WTC11 (cell line): ENCODE measurements at regions not wholly inside any gene's neighbourhood (a gene's known extent, or its start where the extent isn't known, plus 50 kb on each side); places are given as distances from the start of the nearest gene placed in this dataset.

Experiments used
- ATAC-seq: fragments of 200-7000 bp; cut with Tn5 transposase; 2 replicates; pipeline ENCODE4 v1.10.0; 2021; ENCODE audit warnings: mild to moderate bottlenecking, moderate library complexity
- CTCF ChIA-PET: fragments of 300-600 bp; sonication (Branson Sonifier 250); formaldehyde crosslinking; loops from one replicate; lab custom pipeline; 2021; ENCODE audit warnings: antibody characterized with exemption; lab: Charles Lee
- POLR2A ChIA-PET: fragments of 350-600 bp; sonication (Branson Sonifier 250); formaldehyde crosslinking; loops from one replicate; lab custom pipeline; 2021; ENCODE audit warnings: antibody characterized with exemption; lab: Charles Lee
- DNase-seq: peaks from one replicate; pipeline ENCODE4 v3.0.0; 2021; ENCODE audit warnings: low spot score
- H3K27ac Mint-ChIP-seq: 2 replicates; pipeline ENCODE4 v1.8.0; 2021; ENCODE audit warnings: mixed read lengths
- H3K27me3 Mint-ChIP-seq: 2 replicates; pipeline ENCODE4 v1.8.0; 2021; ENCODE audit warnings: low read depth, mild to moderate bottlenecking, moderate library complexity, mixed read lengths
- H3K36me3 Mint-ChIP-seq: 2 replicates; pipeline ENCODE4 v1.8.0; 2021; ENCODE audit warnings: mixed read lengths
- H3K4me1 Mint-ChIP-seq: 2 replicates; pipeline ENCODE4 v1.8.0; 2022; ENCODE audit warnings: mixed read lengths
- H3K4me3 Mint-ChIP-seq: 2 replicates; pipeline ENCODE4 v1.8.0; 2021; ENCODE audit warnings: mild to moderate bottlenecking, moderate library complexity, mixed read lengths
- H3K9me3 Mint-ChIP-seq: 2 replicates; pipeline ENCODE4 v1.8.0; 2021; ENCODE audit warnings: mixed read lengths
- E2F1 ChIP-seq: sonication (generic); formaldehyde crosslinking; IDR thresholded peaks from 2 replicates; pipeline ENCODE4 v1.8.0; 2022; ENCODE audit warnings: mild to moderate bottlenecking, missing genetic modification reagents
- FOXP1 ChIP-seq: sonication (generic); formaldehyde crosslinking; IDR thresholded peaks from 2 replicates; pipeline ENCODE4 v1.8.0; 2022; ENCODE audit warnings: missing genetic modification reagents, mild to moderate bottlenecking, moderate library complexity, borderline replicate concordance
- GABPB1 ChIP-seq: sonication (generic); formaldehyde crosslinking; IDR thresholded peaks from 2 replicates; pipeline ENCODE4 v1.8.1; 2023; ENCODE audit warnings: mild to moderate bottlenecking, missing genetic modification reagents
- IRF2 ChIP-seq: sonication (generic); formaldehyde crosslinking; IDR thresholded peaks from 2 replicates; pipeline ENCODE4 v1.8.0; 2022; ENCODE audit warnings: low read depth, missing genetic modification reagents, borderline replicate concordance
- MLX ChIP-seq: sonication (generic); formaldehyde crosslinking; IDR thresholded peaks from 2 replicates; pipeline ENCODE4 v1.8.1; 2023; ENCODE audit warnings: mild to moderate bottlenecking, missing genetic modification reagents, moderate library complexity
- MXD4 ChIP-seq: fragments of 250-450 bp; sonication (Bioruptor Pico); IDR thresholded peaks from 2 replicates; pipeline ENCODE4 v1.8.0; 2021; ENCODE audit warnings: mild to moderate bottlenecking, moderate library complexity, borderline replicate concordance
- NFE2L1 ChIP-seq: sonication (generic); formaldehyde crosslinking; IDR thresholded peaks from 2 replicates; pipeline ENCODE4 v1.8.1; 2023; ENCODE audit warnings: missing genetic modification reagents
- PRRX2 ChIP-seq: fragments of 250-450 bp; sonication (Bioruptor Pico); IDR thresholded peaks from 2 replicates; pipeline ENCODE4 v1.8.0; 2021; ENCODE audit warnings: mild to moderate bottlenecking
- TEAD1 ChIP-seq: sonication (generic); formaldehyde crosslinking; IDR thresholded peaks from 2 replicates; pipeline ENCODE4 v1.8.0; 2022; ENCODE audit warnings: mild to moderate bottlenecking, missing genetic modification reagents
- TEAD4 ChIP-seq: sonication (generic); formaldehyde crosslinking; IDR thresholded peaks from 2 replicates; pipeline ENCODE4 v1.8.0; 2022; ENCODE audit warnings: mild to moderate bottlenecking, missing genetic modification reagents
- USF2 ChIP-seq: sonication (generic); formaldehyde crosslinking; IDR thresholded peaks from 2 replicates; pipeline ENCODE4 v1.8.1; 2023; ENCODE audit warnings: mild to moderate bottlenecking, missing genetic modification reagents, moderate library complexity
- ZNF121 ChIP-seq: sonication (generic); formaldehyde crosslinking; IDR thresholded peaks from 2 replicates; pipeline ENCODE4 v1.8.0; 2023; ENCODE audit warnings: missing genetic modification reagents
- ZNF425 ChIP-seq: fragments of 250-450 bp; sonication (Bioruptor Pico); conservative IDR thresholded peaks from 2 replicates; pipeline ENCODE4 v1.9.0; 2021; ENCODE audit warnings: mild to moderate bottlenecking
- TF ChIP-seq, protein P1 (sequence below): fragments of 250-450 bp; sonication (Bioruptor Pico); IDR thresholded peaks from 2 replicates; pipeline ENCODE4 v1.9.0; 2021; ENCODE audit warnings: mild to moderate bottlenecking
- TF ChIP-seq, protein P2 (sequence below): fragments of 250-450 bp; sonication (Bioruptor Pico); IDR thresholded peaks from 2 replicates; pipeline ENCODE4 v1.9.0; 2021; ENCODE audit warnings: mild to moderate bottlenecking
- TF ChIP-seq, protein P3 (sequence below): sonication (generic); formaldehyde crosslinking; IDR thresholded peaks from 2 replicates; pipeline ENCODE4 v1.8.0; 2022; ENCODE audit warnings: mild to moderate bottlenecking, missing genetic modification reagents
- TF ChIP-seq, protein P4 (sequence below): sonication (generic); formaldehyde crosslinking; IDR thresholded peaks from 2 replicates; pipeline ENCODE4 v1.8.1; 2023; ENCODE audit warnings: mild to moderate bottlenecking, missing genetic modification reagents

DNA sequence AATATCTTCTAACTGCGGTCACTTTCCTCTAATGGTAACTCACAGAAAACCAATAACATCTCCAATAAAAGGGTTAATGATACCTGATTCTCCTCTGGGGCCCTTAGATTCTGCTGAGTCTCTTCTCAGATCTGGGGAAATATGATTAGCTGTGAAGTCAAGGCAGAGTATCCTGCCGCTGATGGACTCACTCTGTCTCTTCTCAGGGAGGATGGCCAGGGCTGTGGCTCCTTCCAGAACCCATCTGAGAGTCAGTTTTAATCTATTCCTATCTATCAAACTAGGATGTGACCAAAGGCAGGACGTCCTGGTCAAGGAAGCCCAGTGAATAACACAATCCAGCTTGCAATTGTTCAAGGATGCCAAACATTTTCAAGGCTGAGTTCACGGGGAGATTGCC, 109.8 kb downstream of the SLC10A2 start (continued):
- TF ChIP-seq ZNF425 (CRISPR knock-in tag) (no peak), USF2 (CRISPR knock-in tag) (no peak), ZNF121 (CRISPR knock-in tag) (no peak), MXD4 (no peak), PRRX2 (CRISPR knock-in tag) (no peak), FOXP1 (no peak), TEAD1 (CRISPR knock-in tag) (no peak)
- TF ChIP-seq, protein P1, sequence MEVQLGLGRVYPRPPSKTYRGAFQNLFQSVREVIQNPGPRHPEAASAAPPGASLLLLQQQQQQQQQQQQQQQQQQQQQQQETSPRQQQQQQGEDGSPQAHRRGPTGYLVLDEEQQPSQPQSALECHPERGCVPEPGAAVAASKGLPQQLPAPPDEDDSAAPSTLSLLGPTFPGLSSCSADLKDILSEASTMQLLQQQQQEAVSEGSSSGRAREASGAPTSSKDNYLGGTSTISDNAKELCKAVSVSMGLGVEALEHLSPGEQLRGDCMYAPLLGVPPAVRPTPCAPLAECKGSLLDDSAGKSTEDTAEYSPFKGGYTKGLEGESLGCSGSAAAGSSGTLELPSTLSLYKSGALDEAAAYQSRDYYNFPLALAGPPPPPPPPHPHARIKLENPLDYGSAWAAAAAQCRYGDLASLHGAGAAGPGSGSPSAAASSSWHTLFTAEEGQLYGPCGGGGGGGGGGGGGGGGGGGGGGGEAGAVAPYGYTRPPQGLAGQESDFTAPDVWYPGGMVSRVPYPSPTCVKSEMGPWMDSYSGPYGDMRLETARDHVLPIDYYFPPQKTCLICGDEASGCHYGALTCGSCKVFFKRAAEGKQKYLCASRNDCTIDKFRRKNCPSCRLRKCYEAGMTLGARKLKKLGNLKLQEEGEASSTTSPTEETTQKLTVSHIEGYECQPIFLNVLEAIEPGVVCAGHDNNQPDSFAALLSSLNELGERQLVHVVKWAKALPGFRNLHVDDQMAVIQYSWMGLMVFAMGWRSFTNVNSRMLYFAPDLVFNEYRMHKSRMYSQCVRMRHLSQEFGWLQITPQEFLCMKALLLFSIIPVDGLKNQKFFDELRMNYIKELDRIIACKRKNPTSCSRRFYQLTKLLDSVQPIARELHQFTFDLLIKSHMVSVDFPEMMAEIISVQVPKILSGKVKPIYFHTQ, result no peak

DNA sequence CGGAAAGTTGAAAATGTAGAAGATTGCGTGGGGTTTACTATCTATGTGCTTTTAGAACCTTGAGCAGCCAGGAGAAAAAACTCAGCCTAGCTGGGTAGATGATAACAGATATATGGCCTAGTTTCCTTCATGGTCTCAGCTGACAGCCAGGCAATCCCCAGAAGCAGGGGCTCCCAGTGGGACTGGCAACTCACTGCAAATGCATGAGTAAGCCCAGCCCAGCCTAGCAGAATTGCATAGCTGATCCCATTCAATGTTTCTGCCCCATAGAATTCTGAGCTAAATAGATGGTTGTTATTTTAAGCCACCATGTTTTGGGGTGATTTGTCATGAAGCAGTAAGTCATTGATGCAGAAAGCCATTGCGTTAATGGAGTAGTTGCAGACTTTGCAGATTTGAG, 108.5 kb downstream of the ERCC5 start:
- H3K27ac Mint-ChIP-seq, result no peak overlapping the region
- H3K27me3 Mint-ChIP-seq, result no peaks in the 10 kb centered on the region; the same call in 1 of the 2 replicates
- no peak overlapping the region for H3K4me3 Mint-ChIP-seq
- ATAC-seq, result no peak; the same call in 1 of the 2 replicates
- no peaks in the 10 kb centered on the region for H3K9me3 Mint-ChIP-seq
- TF ChIP-seq, protein P2, sequence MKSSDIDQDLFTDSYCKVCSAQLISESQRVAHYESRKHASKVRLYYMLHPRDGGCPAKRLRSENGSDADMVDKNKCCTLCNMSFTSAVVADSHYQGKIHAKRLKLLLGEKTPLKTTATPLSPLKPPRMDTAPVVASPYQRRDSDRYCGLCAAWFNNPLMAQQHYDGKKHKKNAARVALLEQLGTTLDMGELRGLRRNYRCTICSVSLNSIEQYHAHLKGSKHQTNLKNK (CRISPR knock-in tag), result no peak
- TF ChIP-seq MLX (CRISPR knock-in tag) (no peak), NFE2L1 (CRISPR knock-in tag) (no peak), GABPB1 (CRISPR knock-in tag) (no peak), TEAD4 (CRISPR knock-in tag) (no peak), E2F1 (CRISPR knock-in tag) (no peak), ZNF425 (CRISPR knock-in tag) (no peak), MXD4 (no peak), IRF2 (CRISPR knock-in tag) (no peak)
- TF ChIP-seq, protein P3, sequence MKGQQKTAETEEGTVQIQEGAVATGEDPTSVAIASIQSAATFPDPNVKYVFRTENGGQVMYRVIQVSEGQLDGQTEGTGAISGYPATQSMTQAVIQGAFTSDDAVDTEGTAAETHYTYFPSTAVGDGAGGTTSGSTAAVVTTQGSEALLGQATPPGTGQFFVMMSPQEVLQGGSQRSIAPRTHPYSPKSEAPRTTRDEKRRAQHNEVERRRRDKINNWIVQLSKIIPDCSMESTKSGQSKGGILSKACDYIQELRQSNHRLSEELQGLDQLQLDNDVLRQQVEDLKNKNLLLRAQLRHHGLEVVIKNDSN (CRISPR knock-in tag), result no peak
- TF ChIP-seq, protein P4, sequence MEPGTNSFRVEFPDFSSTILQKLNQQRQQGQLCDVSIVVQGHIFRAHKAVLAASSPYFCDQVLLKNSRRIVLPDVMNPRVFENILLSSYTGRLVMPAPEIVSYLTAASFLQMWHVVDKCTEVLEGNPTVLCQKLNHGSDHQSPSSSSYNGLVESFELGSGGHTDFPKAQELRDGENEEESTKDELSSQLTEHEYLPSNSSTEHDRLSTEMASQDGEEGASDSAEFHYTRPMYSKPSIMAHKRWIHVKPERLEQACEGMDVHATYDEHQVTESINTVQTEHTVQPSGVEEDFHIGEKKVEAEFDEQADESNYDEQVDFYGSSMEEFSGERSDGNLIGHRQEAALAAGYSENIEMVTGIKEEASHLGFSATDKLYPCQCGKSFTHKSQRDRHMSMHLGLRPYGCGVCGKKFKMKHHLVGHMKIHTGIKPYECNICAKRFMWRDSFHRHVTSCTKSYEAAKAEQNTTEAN (CRISPR knock-in tag), result no peak
- ChIA-PET CTCF (interaction anchor here (1.2 kb wide), 1 partner anchor 14 kb away, joined by 4 read pairs; no protein-coding TSS in a partner anchor), POLR2A (no interaction called here)
- H3K36me3 Mint-ChIP-seq, result no peaks in the 10 kb centered on the region
- DNase-seq, result no peak
- H3K4me1 Mint-ChIP-seq, result peaks cover 3% of the 10 kb centered on the region; the same call in 1 of the 2 replicates
